ENCODE measurements at regions not wholly inside any gene's neighbourhood (a gene's known extent, or its start where the extent isn't known, plus 50 kb on each side); places are given as distances from the start of the nearest gene placed in this dataset.

GRCh38 chr15:93493172-93493571 lies 404.2 kb upstream of the RGMA start (continued):
- no peak for TF ChIP-seq ZNF317 (CRISPR knock-in tag; IDR thresholded peaks at IDR 0.05; ENCODE audit: borderline replicate concordance, low read depth)
- no peak for TF ChIP-seq ATF3 (CRISPR knock-in tag; conservative IDR thresholded peaks at IDR 0.05)
- no peak for TF ChIP-seq CREB1 (CRISPR knock-in tag; IDR thresholded peaks at IDR 0.05)
- TF ChIP-seq ZBTB21 (CRISPR knock-in tag; IDR thresholded peaks at IDR 0.05; ENCODE audit: borderline replicate concordance): no peak

- POLR2A ChIA-PET: no interaction called here
- no peak for DNase-seq (ENCODE audit: low spot score)
- Mint-ChIP-seq H3K4me1 (peaks cover 18% of the 10 kb centered on the region), H3K4me3 (no peak overlapping the region), H3K9me3 (peaks cover 3% of the 10 kb centered on the region; the same call in 1 of the 2 replicates), H3K36me3 (no peaks in the 10 kb centered on the region), H3K27me3 (ENCODE audit: low read depth) (peaks cover 1% of the 10 kb centered on the region; the same call in 1 of the 2 replicates), H3K27ac (no peak overlapping the region)
- ATAC-seq: no peak
- CTCF ChIA-PET: no interaction called here
- TF ChIP-seq ZNF671 (CRISPR knock-in tag; IDR thresholded peaks at IDR 0.05) (no peak), TEAD4 (CRISPR knock-in tag; IDR thresholded peaks at IDR 0.05) (no peak), NR2C2 (CRISPR knock-in tag; IDR thresholded peaks at IDR 0.05) (no peak)
Measured at GRCh38 chr15:93491291-93491690, 402.3 kb upstream of the RGMA start.

GRCh38 chr15:93488296-93488713 lies 399.3 kb upstream of the RGMA start:
- Mint-ChIP-seq H3K4me3 (no peak overlapping the region), H3K9me3 (peaks cover 3% of the 10 kb centered on the region; the same call in 1 of the 2 replicates), H3K36me3 (no peaks in the 10 kb centered on the region), H3K27me3 (ENCODE audit: low read depth) (peaks cover 7% of the 10 kb centered on the region; the same call in 1 of the 2 replicates), H3K4me1 (peaks cover 15% of the 10 kb centered on the region), H3K27ac (no peak overlapping the region)
- ATAC-seq (no peak), DNase-seq (ENCODE audit: low spot score) (no peak)
- TF ChIP-seq USF2 (CRISPR knock-in tag; IDR thresholded peaks at IDR 0.05) (no peak), FOXJ3 (CRISPR knock-in tag; IDR thresholded peaks at IDR 0.05; ENCODE audit: borderline replicate concordance) (no peak), OVOL2 (CRISPR knock-in tag; IDR thresholded peaks at IDR 0.05; ENCODE audit: borderline replicate concordance) (no peak), ETV6 (CRISPR knock-in tag; IDR thresholded peaks at IDR 0.05) (no peak), TEAD4 (CRISPR knock-in tag; IDR thresholded peaks at IDR 0.05) (no peak), ZNF232 (CRISPR knock-in tag; IDR thresholded peaks at IDR 0.05) (no peak), ZNF396 (CRISPR knock-in tag; IDR thresholded peaks at IDR 0.05; ENCODE audit: borderline replicate concordance) (no peak), NR2C2 (CRISPR knock-in tag; IDR thresholded peaks at IDR 0.05) (no peak), CREB1 (CRISPR knock-in tag; IDR thresholded peaks at IDR 0.05) (no peak), MYBL2 (CRISPR knock-in tag; IDR thresholded peaks at IDR 0.05) (no peak), ZNF532 (CRISPR knock-in tag; IDR thresholded peaks at IDR 0.05; ENCODE audit: borderline replicate concordance) (no peak), ATF6 (CRISPR knock-in tag; IDR thresholded peaks at IDR 0.05) (no peak)
- POLR2A ChIA-PET: interaction anchor here (0.6 kb wide), 1 partner anchor 11 kb away, joined by 3 read pairs; no protein-coding TSS in a partner anchor
- CTCF ChIA-PET: no interaction called here
